HFFc6 (cell line): ENCODE measurements at regions not wholly inside any gene's neighbourhood (a gene's known extent, or its start where the extent isn't known, plus 50 kb on each side); places are given as distances from the start of the nearest gene placed in this dataset.

ENCODE experiments used
- DNase-seq: peaks from one replicate; pipeline ENCODE4 v3.0.0-alpha.2; 2018
- H3K27ac Mint-ChIP-seq: 2 replicates; pipeline ENCODE4 v1.8.0; 2020; ENCODE audit warnings: mild to moderate bottlenecking, mixed read lengths
- H3K27me3 Mint-ChIP-seq: 2 replicates; pipeline ENCODE4 v1.8.0; 2021; ENCODE audit warnings: mild to moderate bottlenecking, moderate library complexity, mixed read lengths; ENCODE audit not compliant: insufficient read depth
- H3K36me3 Mint-ChIP-seq: 2 replicates; pipeline ENCODE4 v1.8.0; 2021; ENCODE audit warnings: low read depth, mixed read lengths
- H3K4me1 Mint-ChIP-seq: 2 replicates; pipeline ENCODE4 v1.8.0; 2020; ENCODE audit warnings: low read depth, mixed read lengths
- H3K4me3 Mint-ChIP-seq: 2 replicates; pipeline ENCODE4 v1.8.0; 2020; ENCODE audit warnings: mild to moderate bottlenecking, moderate library complexity, mixed read lengths
- H3K9me3 Mint-ChIP-seq: 2 replicates; pipeline ENCODE4 v1.8.0; 2020; ENCODE audit warnings: mild to moderate bottlenecking, mixed read lengths
- TF ChIP-seq, protein P1 (sequence below): fragments of 200-600 bp; sonication (generic); IDR thresholded peaks from 2 replicates; pipeline ENCODE4 v1.5.0; 2021; ENCODE audit warnings: antibody characterized with exemption, mild to moderate bottlenecking

GRCh38 chr2:220318037-220318436 is 690.6 kb downstream of the SLC4A3 start:
- H3K9me3 Mint-ChIP-seq: no peaks in the 10 kb centered on the region
- H3K4me3 Mint-ChIP-seq: no peak overlapping the region
- TF ChIP-seq, protein P1, sequence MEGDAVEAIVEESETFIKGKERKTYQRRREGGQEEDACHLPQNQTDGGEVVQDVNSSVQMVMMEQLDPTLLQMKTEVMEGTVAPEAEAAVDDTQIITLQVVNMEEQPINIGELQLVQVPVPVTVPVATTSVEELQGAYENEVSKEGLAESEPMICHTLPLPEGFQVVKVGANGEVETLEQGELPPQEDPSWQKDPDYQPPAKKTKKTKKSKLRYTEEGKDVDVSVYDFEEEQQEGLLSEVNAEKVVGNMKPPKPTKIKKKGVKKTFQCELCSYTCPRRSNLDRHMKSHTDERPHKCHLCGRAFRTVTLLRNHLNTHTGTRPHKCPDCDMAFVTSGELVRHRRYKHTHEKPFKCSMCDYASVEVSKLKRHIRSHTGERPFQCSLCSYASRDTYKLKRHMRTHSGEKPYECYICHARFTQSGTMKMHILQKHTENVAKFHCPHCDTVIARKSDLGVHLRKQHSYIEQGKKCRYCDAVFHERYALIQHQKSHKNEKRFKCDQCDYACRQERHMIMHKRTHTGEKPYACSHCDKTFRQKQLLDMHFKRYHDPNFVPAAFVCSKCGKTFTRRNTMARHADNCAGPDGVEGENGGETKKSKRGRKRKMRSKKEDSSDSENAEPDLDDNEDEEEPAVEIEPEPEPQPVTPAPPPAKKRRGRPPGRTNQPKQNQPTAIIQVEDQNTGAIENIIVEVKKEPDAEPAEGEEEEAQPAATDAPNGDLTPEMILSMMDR: no peak
- H3K36me3 Mint-ChIP-seq: no peaks in the 10 kb centered on the region
- no peak overlapping the region for H3K27ac Mint-ChIP-seq
- peaks cover 21% of the 10 kb centered on the region for H3K4me1 Mint-ChIP-seq
- no peak for DNase-seq
- no peaks in the 10 kb centered on the region for H3K27me3 Mint-ChIP-seq

DNA sequence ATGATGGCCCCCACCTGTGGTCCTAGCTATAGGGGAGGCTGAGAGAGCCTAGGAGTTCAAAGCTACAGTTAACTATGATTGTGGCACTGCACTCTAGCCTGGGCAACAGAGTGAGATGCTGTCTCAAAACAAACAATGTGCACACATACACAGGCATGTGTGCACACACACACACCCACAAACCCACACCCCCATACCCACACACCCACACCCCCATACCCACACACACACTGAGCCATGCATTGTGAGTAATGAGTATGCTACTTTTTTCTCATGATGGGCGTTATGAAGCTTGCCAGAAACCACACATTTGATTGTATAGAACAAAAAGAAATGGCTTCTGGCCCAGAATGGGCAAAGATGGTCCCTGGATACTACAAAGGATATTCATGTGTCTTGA is 691.1 kb downstream of the SLC4A3 start:
- Mint-ChIP-seq H3K36me3 (no peaks in the 10 kb centered on the region), H3K4me1 (peaks cover 21% of the 10 kb centered on the region), H3K9me3 (no peaks in the 10 kb centered on the region), H3K4me3 (no peak overlapping the region), H3K27me3 (no peaks in the 10 kb centered on the region), H3K27ac (no peak overlapping the region)
- TF ChIP-seq, protein P1: no peak
- DNase-seq: no peak

- no peaks in the 10 kb centered on the region for H3K9me3 Mint-ChIP-seq
- no peak overlapping the region; the same call in 1 of the 2 replicates for H3K4me3 Mint-ChIP-seq
- TF ChIP-seq, protein P1: no peak
- H3K27ac Mint-ChIP-seq: no peak overlapping the region
- H3K4me1 Mint-ChIP-seq: peaks cover 14% of the 10 kb centered on the region
- H3K36me3 Mint-ChIP-seq: no peaks in the 10 kb centered on the region
- no peaks in the 10 kb centered on the region for H3K27me3 Mint-ChIP-seq
- peak; percentile 65 for DNase-seq
Observed at GRCh38 chr2:220320326-220320725, 692.9 kb downstream of the SLC4A3 start.

GRCh38 chr2:220332886-220333285 is 705.5 kb downstream of the SLC4A3 start:
- Mint-ChIP-seq H3K4me1 (peaks cover 11% of the 10 kb centered on the region), H3K27ac (no peak overlapping the region), H3K36me3 (peaks cover 7% of the 10 kb centered on the region; the same call in 1 of the 2 replicates), H3K4me3 (no peak overlapping the region), H3K9me3 (peaks cover 9% of the 10 kb centered on the region; the same call in 1 of the 2 replicates), H3K27me3 (no peaks in the 10 kb centered on the region)
- no peak for DNase-seq
- TF ChIP-seq, protein P1: no peak

DNA sequence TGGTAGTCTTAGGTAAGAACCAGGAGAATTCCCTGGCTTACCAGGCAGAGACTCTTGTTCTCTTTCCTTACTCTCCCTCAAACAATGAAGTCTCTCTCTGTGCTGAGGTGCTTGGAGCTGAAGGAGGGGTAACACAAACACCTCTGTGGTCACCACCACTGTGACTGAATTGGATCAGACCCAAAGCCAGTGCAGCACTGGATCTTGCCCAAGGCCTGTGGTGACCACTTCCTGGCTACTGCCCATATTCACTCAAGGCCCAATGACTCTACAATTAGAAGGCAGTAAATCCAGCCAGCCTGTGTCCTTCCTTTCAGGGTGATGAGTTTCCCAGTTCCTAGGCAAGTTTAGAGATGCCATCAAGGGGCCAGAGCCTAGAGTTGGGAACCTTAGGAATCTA is 706.8 kb downstream of the SLC4A3 start:
- H3K27ac Mint-ChIP-seq: no peak overlapping the region
- DNase-seq: peak; percentile 27
- peaks cover 11% of the 10 kb centered on the region for H3K4me1 Mint-ChIP-seq
- H3K27me3 Mint-ChIP-seq: no peaks in the 10 kb centered on the region; the same call in 1 of the 2 replicates
- H3K36me3 Mint-ChIP-seq: peaks cover 7% of the 10 kb centered on the region; the same call in 1 of the 2 replicates
- peaks cover 9% of the 10 kb centered on the region; the same call in 1 of the 2 replicates for H3K9me3 Mint-ChIP-seq
- TF ChIP-seq, protein P1: no peak
- H3K4me3 Mint-ChIP-seq: no peak overlapping the region
